ENCODE measurements at regions not wholly inside any gene's neighbourhood (a gene's known extent, or its start where the extent isn't known, plus 50 kb on each side); places are given as distances from the start of the nearest gene placed in this dataset.

DNA sequence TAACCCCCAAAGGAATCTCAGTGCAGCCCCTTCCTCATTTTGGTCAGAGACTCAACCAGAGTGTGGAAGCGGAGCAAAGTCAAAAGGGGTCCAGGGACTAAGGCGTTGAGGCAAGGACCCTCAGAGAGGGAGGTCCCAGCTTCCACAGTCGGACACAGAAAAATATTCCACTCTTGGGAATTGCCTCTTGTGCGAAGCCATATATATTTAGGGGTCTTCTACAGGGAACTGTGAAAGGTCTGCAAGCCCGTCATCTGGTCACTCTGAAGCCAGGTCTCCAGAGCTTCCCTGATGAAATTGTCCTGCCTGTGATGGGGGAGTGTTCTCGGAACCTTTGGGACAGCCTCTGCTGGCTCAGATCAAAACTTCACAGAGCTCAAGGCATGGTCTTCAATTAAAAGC lies 160.8 kb downstream of the TBXT start:
- Histone ChIP-seq H2AFZ (no peak overlapping the region), H3K9ac (no peak overlapping the region), H3K79me2 (no peaks in the 10 kb centered on the region), H3K4me3 (ENCODE audit: low read depth, low read length) (no peak overlapping the region), H3K27ac (no peak overlapping the region), H3K9me3 (ENCODE audit: control insufficient read depth, low read length) (no peaks in the 10 kb centered on the region), H3K4me2 (ENCODE audit: low read length) (no peak overlapping the region), H3K36me3 (ENCODE audit: control insufficient read depth, insufficient read depth, low read length) (no peaks in the 10 kb centered on the region), H3K4me1 (no peaks in the 10 kb centered on the region), H3K27me3 (ENCODE audit: control insufficient read depth, insufficient read depth, low read length) (peaks cover 15% of the 10 kb centered on the region)
- TF ChIP-seq, protein P1, sequence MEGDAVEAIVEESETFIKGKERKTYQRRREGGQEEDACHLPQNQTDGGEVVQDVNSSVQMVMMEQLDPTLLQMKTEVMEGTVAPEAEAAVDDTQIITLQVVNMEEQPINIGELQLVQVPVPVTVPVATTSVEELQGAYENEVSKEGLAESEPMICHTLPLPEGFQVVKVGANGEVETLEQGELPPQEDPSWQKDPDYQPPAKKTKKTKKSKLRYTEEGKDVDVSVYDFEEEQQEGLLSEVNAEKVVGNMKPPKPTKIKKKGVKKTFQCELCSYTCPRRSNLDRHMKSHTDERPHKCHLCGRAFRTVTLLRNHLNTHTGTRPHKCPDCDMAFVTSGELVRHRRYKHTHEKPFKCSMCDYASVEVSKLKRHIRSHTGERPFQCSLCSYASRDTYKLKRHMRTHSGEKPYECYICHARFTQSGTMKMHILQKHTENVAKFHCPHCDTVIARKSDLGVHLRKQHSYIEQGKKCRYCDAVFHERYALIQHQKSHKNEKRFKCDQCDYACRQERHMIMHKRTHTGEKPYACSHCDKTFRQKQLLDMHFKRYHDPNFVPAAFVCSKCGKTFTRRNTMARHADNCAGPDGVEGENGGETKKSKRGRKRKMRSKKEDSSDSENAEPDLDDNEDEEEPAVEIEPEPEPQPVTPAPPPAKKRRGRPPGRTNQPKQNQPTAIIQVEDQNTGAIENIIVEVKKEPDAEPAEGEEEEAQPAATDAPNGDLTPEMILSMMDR (IDR thresholded peaks at IDR 0.05): no peak

DNA sequence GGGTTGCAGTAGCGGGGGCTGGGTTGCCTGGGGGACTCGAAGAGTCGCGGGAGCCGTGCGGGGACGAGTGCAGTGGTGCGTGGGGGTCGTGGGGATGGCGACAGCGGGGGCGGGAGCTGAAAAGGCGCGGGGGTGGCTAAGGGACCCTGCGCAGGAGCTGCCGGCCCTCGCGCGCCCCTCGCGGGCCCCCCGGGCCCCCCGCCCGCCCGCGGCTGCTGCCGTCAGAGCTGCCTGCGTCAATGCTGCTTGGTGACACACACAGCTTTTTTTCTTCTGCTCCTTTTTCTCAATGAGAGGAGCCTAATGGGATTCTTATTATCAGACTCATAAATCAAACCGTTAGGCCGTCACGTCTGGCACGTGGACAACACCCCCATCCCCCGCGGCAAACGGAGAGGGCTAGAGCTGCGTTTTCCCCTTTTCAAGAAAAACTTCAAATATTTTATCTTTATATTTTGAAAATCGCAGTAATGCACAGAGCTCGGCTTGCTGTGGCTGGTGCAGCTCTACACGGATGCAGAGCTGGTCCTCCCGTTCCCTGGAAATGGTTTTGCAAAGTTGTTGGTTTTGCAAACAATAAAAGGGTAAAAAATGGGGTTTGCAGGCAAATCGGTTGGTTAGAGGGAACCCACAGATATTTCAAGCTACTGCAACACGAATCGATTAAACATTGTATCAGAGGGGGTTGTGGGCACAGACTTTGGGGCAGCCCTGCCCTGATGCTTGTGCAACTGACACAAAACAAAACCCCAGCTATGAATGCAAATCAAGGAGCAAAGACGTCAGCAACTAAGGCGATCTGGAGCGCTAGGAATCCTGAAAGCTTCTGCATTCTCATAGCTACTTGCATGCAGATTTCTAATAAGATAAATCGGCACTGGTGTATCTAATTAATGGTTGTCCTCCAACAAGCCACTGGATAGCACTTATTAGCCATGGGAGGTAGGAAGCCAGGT lies 161.4 kb downstream of the TBXT start:
- Histone ChIP-seq H3K9ac (no peak overlapping the region), H3K4me1 (no peaks in the 10 kb centered on the region), H3K36me3 (ENCODE audit: control insufficient read depth, insufficient read depth, low read length) (no peaks in the 10 kb centered on the region), H3K9me3 (ENCODE audit: control insufficient read depth, low read length) (no peaks in the 10 kb centered on the region), H3K27ac (peak overlapping the region; percentile 24), H2AFZ (no peak overlapping the region), H3K27me3 (ENCODE audit: control insufficient read depth, insufficient read depth, low read length) (peaks cover 15% of the 10 kb centered on the region), H3K4me3 (ENCODE audit: low read depth, low read length) (peak overlapping the region; percentile 33), H3K79me2 (no peaks in the 10 kb centered on the region), H3K4me2 (ENCODE audit: low read length) (peak overlapping the region; percentile 69)
- TF ChIP-seq, protein P1 (IDR thresholded peaks at IDR 0.05): no peak

DNA sequence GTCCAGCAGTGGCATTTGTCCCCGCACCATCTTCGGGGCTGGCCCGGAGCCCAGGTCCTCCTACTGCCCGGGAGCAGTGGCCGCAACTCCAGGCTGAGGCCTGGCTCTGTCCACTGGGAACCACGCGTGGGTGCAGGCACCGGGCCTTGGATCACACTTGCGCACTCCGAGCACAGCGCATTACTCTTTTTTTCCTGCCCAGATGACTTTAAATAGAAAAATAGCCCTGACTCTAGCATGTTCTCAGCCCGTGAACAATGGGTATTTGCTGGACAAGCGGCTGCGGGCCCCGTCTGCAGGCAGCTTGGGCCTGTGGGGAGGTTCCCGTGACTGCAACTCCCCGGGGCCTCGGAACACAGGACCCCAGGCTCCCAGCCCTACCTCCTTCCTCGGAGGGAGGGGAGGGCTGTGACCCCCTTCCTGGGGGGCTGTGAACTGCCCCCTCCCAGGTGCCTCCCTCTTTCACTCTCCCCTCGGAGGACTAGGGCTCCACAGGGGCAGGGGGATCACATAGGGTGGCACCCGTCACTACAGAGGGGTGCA lies 162.2 kb downstream of the TBXT start:
- Histone ChIP-seq H3K4me3 (ENCODE audit: low read depth, low read length) (peak overlapping the region; percentile 33), H2AFZ (peak overlapping the region; percentile 60), H3K79me2 (no peaks in the 10 kb centered on the region), H3K36me3 (ENCODE audit: control insufficient read depth, insufficient read depth, low read length) (no peaks in the 10 kb centered on the region), H3K4me1 (no peaks in the 10 kb centered on the region), H3K9ac (no peak overlapping the region), H3K9me3 (ENCODE audit: control insufficient read depth, low read length) (no peaks in the 10 kb centered on the region), H3K4me2 (ENCODE audit: low read length) (peak overlapping the region; percentile 69), H3K27ac (peak overlapping the region; percentile 24), H3K27me3 (ENCODE audit: control insufficient read depth, insufficient read depth, low read length) (peaks cover 15% of the 10 kb centered on the region)
- TF ChIP-seq, protein P1 (IDR thresholded peaks at IDR 0.05): no peak

DNA sequence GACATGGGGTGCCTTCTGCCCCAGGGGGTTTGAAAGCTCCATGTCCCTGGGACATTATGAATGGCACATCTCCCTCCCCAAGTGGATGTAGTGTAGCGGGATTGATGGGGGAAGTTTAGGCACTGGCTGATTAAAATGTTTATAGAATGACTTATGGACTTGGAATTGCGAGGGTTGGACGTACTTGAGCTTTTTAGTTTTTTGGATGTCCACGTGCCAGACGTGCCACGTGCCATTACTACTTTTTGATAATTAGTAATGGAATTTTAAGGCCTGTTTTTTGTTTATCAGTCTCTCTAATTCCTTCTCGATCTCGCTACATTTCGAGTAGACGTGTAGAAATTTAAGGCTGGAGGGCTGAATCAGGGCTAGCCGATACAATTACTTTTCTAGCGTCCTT lies 162.8 kb downstream of the TBXT start:
- TF ChIP-seq, protein P1 (IDR thresholded peaks at IDR 0.05): no peak
- peaks cover 13% of the 10 kb centered on the region for H3K27me3 ChIP-seq (ENCODE audit: control insufficient read depth, insufficient read depth, low read length)
- H3K27ac ChIP-seq: no peak overlapping the region
- no peaks in the 10 kb centered on the region for H3K4me1 ChIP-seq
- H3K9ac ChIP-seq: no peak overlapping the region
- no peaks in the 10 kb centered on the region for H3K9me3 ChIP-seq (ENCODE audit: control insufficient read depth, low read length)
- no peaks in the 10 kb centered on the region for H3K79me2 ChIP-seq
- no peak overlapping the region for H3K4me2 ChIP-seq (ENCODE audit: low read length)
- H3K4me3 ChIP-seq (ENCODE audit: low read depth, low read length): no peak overlapping the region
- H2AFZ ChIP-seq: no peak overlapping the region
- no peaks in the 10 kb centered on the region for H3K36me3 ChIP-seq (ENCODE audit: control insufficient read depth, insufficient read depth, low read length)
